ENCODE measurements at regions not wholly inside any gene's neighbourhood (a gene's known extent, or its start where the extent isn't known, plus 50 kb on each side); places are given as distances from the start of the nearest gene placed in this dataset.
"Not testable (repeated sequence)": the region's sequence is repeated elsewhere in the genome, so short reads cannot be mapped to it uniquely, and the experiment has no call there.

GRCh38 chr4:43163101-43163792 is 270.7 kb downstream of the GRXCR1 start:
- Histone ChIP-seq H3K27me3 (ENCODE audit: insufficient read depth, low read length) (no peaks in the 10 kb centered on the region), H3K9ac (ENCODE audit: low read depth, low read length) (no peak overlapping the region), H3K4me1 (ENCODE audit: insufficient read depth, low read length) (no peaks in the 10 kb centered on the region), H3K9me3 (ENCODE audit: insufficient read depth, low read depth, low read length) (no peaks in the 10 kb centered on the region), H3K4me3 (ENCODE audit: low read length) (no peak overlapping the region), H3K27ac (ENCODE audit: low read length) (no peak overlapping the region), H3K36me3 (ENCODE audit: insufficient read depth, low read depth, low read length) (no peaks in the 10 kb centered on the region)

GRCh38 chr4:43189741-43190140 is 297.2 kb downstream of the GRXCR1 start:
- no peaks in the 10 kb centered on the region for H3K36me3 ChIP-seq (ENCODE audit: insufficient read depth, low read depth, low read length)

GRCh38 chr4:43212576-43212975 is 320.1 kb downstream of the GRXCR1 start:
- not testable (repeated sequence) for H3K4me3 ChIP-seq (ENCODE audit: low read length); H3K27ac ChIP-seq (ENCODE audit: low read length); H3K9me3 ChIP-seq (ENCODE audit: insufficient read depth, low read depth, low read length); H3K36me3 ChIP-seq (ENCODE audit: insufficient read depth, low read depth, low read length); H3K27me3 ChIP-seq (ENCODE audit: insufficient read depth, low read length); H3K4me1 ChIP-seq (ENCODE audit: insufficient read depth, low read length); H3K9ac ChIP-seq (ENCODE audit: low read depth, low read length)

More at GRCh38 chr4:43189741-43190140, 297.2 kb downstream of the GRXCR1 start:
- H3K27ac ChIP-seq (ENCODE audit: low read length), result no peak overlapping the region
- H3K9ac ChIP-seq (ENCODE audit: low read depth, low read length), result no peak overlapping the region
- H3K4me3 ChIP-seq (ENCODE audit: low read length), result no peak overlapping the region
- H3K27me3 ChIP-seq (ENCODE audit: insufficient read depth, low read length), result no peaks in the 10 kb centered on the region
- H3K4me1 ChIP-seq (ENCODE audit: insufficient read depth, low read length), result no peaks in the 10 kb centered on the region
- no peaks in the 10 kb centered on the region for H3K9me3 ChIP-seq (ENCODE audit: insufficient read depth, low read depth, low read length)

- no peaks in the 10 kb centered on the region for H3K9me3 ChIP-seq (ENCODE audit: insufficient read depth, low read depth, low read length)
- H3K9ac ChIP-seq (ENCODE audit: low read depth, low read length), result no peak overlapping the region
- H3K27me3 ChIP-seq (ENCODE audit: insufficient read depth, low read length), result no peaks in the 10 kb centered on the region
- no peaks in the 10 kb centered on the region for H3K4me1 ChIP-seq (ENCODE audit: insufficient read depth, low read length)
- no peaks in the 10 kb centered on the region for H3K36me3 ChIP-seq (ENCODE audit: insufficient read depth, low read depth, low read length)
- no peak overlapping the region for H3K4me3 ChIP-seq (ENCODE audit: low read length)
- no peak overlapping the region for H3K27ac ChIP-seq (ENCODE audit: low read length)
Observed at GRCh38 chr4:43223820-43224219, 331.3 kb downstream of the GRXCR1 start.

- no peaks in the 10 kb centered on the region for H3K36me3 ChIP-seq (ENCODE audit: insufficient read depth, low read depth, low read length)
- H3K9me3 ChIP-seq (ENCODE audit: insufficient read depth, low read depth, low read length), result no peaks in the 10 kb centered on the region
- no peak overlapping the region for H3K4me3 ChIP-seq (ENCODE audit: low read length)
- H3K27ac ChIP-seq (ENCODE audit: low read length), result no peak overlapping the region
- no peaks in the 10 kb centered on the region for H3K27me3 ChIP-seq (ENCODE audit: insufficient read depth, low read length)
- no peaks in the 10 kb centered on the region for H3K4me1 ChIP-seq (ENCODE audit: insufficient read depth, low read length)
- no peak overlapping the region for H3K9ac ChIP-seq (ENCODE audit: low read depth, low read length)
Observed at GRCh38 chr4:43224559-43224958, 332.0 kb downstream of the GRXCR1 start.

GRCh38 chr4:43233321-43233720 is 340.8 kb downstream of the GRXCR1 start:
- Histone ChIP-seq H3K4me1 (ENCODE audit: insufficient read depth, low read length) (no peaks in the 10 kb centered on the region), H3K27ac (ENCODE audit: low read length) (no peak overlapping the region), H3K9me3 (ENCODE audit: insufficient read depth, low read depth, low read length) (no peaks in the 10 kb centered on the region), H3K36me3 (ENCODE audit: insufficient read depth, low read depth, low read length) (no peaks in the 10 kb centered on the region), H3K9ac (ENCODE audit: low read depth, low read length) (no peak overlapping the region), H3K27me3 (ENCODE audit: insufficient read depth, low read length) (no peaks in the 10 kb centered on the region), H3K4me3 (ENCODE audit: low read length) (no peak overlapping the region)

- Histone ChIP-seq H3K9ac (ENCODE audit: low read depth, low read length) (no peak overlapping the region), H3K9me3 (ENCODE audit: insufficient read depth, low read depth, low read length) (no peaks in the 10 kb centered on the region), H3K27me3 (ENCODE audit: insufficient read depth, low read length) (no peaks in the 10 kb centered on the region), H3K36me3 (ENCODE audit: insufficient read depth, low read depth, low read length) (no peaks in the 10 kb centered on the region), H3K4me3 (ENCODE audit: low read length) (no peak overlapping the region), H3K4me1 (ENCODE audit: insufficient read depth, low read length) (no peaks in the 10 kb centered on the region), H3K27ac (ENCODE audit: low read length) (no peak overlapping the region)
Observed at GRCh38 chr4:43234626-43235415, 342.3 kb downstream of the GRXCR1 start.

GRCh38 chr4:43238008-43238407 is 345.5 kb downstream of the GRXCR1 start:
- Histone ChIP-seq H3K4me3 (ENCODE audit: low read length) (no peak overlapping the region), H3K9me3 (ENCODE audit: insufficient read depth, low read depth, low read length) (no peaks in the 10 kb centered on the region), H3K27ac (ENCODE audit: low read length) (no peak overlapping the region), H3K9ac (ENCODE audit: low read depth, low read length) (no peak overlapping the region), H3K4me1 (ENCODE audit: insufficient read depth, low read length) (no peaks in the 10 kb centered on the region), H3K36me3 (ENCODE audit: insufficient read depth, low read depth, low read length) (no peaks in the 10 kb centered on the region), H3K27me3 (ENCODE audit: insufficient read depth, low read length) (no peaks in the 10 kb centered on the region)

GRCh38 chr4:43238585-43238984 is 346.1 kb downstream of the GRXCR1 start:
- Histone ChIP-seq H3K9ac (ENCODE audit: low read depth, low read length) (no peak overlapping the region), H3K27me3 (ENCODE audit: insufficient read depth, low read length) (no peaks in the 10 kb centered on the region), H3K36me3 (ENCODE audit: insufficient read depth, low read depth, low read length) (no peaks in the 10 kb centered on the region), H3K4me3 (ENCODE audit: low read length) (no peak overlapping the region), H3K27ac (ENCODE audit: low read length) (no peak overlapping the region), H3K4me1 (ENCODE audit: insufficient read depth, low read length) (no peaks in the 10 kb centered on the region), H3K9me3 (ENCODE audit: insufficient read depth, low read depth, low read length) (no peaks in the 10 kb centered on the region)

GRCh38 chr4:43241104-43241503 is 348.6 kb downstream of the GRXCR1 start:
- Histone ChIP-seq H3K27me3 (ENCODE audit: insufficient read depth, low read length) (no peaks in the 10 kb centered on the region), H3K36me3 (ENCODE audit: insufficient read depth, low read depth, low read length) (no peaks in the 10 kb centered on the region), H3K27ac (ENCODE audit: low read length) (no peak overlapping the region), H3K4me1 (ENCODE audit: insufficient read depth, low read length) (no peaks in the 10 kb centered on the region), H3K9ac (ENCODE audit: low read depth, low read length) (no peak overlapping the region), H3K9me3 (ENCODE audit: insufficient read depth, low read depth, low read length) (no peaks in the 10 kb centered on the region), H3K4me3 (ENCODE audit: low read length) (no peak overlapping the region)

- no peak overlapping the region for H3K9ac ChIP-seq (ENCODE audit: low read depth, low read length)
- H3K27ac ChIP-seq (ENCODE audit: low read length), result no peak overlapping the region
- no peak overlapping the region for H3K4me3 ChIP-seq (ENCODE audit: low read length)
- no peaks in the 10 kb centered on the region for H3K4me1 ChIP-seq (ENCODE audit: insufficient read depth, low read length)
- H3K36me3 ChIP-seq (ENCODE audit: insufficient read depth, low read depth, low read length), result no peaks in the 10 kb centered on the region
- H3K27me3 ChIP-seq (ENCODE audit: insufficient read depth, low read length), result no peaks in the 10 kb centered on the region
- H3K9me3 ChIP-seq (ENCODE audit: insufficient read depth, low read depth, low read length), result no peaks in the 10 kb centered on the region
Observed at GRCh38 chr4:43242606-43243005, 350.1 kb downstream of the GRXCR1 start.

- H3K27me3 ChIP-seq (ENCODE audit: insufficient read depth, low read length), result no peaks in the 10 kb centered on the region
- no peak overlapping the region for H3K27ac ChIP-seq (ENCODE audit: low read length)
- no peaks in the 10 kb centered on the region for H3K4me1 ChIP-seq (ENCODE audit: insufficient read depth, low read length)
- no peaks in the 10 kb centered on the region; the same call in 1 of the 2 replicates for H3K9me3 ChIP-seq (ENCODE audit: insufficient read depth, low read depth, low read length)
- no peaks in the 10 kb centered on the region for H3K36me3 ChIP-seq (ENCODE audit: insufficient read depth, low read depth, low read length)
- no peak overlapping the region for H3K4me3 ChIP-seq (ENCODE audit: low read length)
- no peak overlapping the region for H3K9ac ChIP-seq (ENCODE audit: low read depth, low read length)
Observed at GRCh38 chr4:43243433-43244116, 351.1 kb downstream of the GRXCR1 start.
